Urothelium cell line (cell line): ENCODE measurements at regions not wholly inside any gene's neighbourhood (a gene's known extent, or its start where the extent isn't known, plus 50 kb on each side); places are given as distances from the start of the nearest gene placed in this dataset.
A peak's percentile ranks its signal among the peaks of the same experiment; 100 is the strongest.

Experiments used
- DNase-seq: peaks from one replicate; pipeline ENCODE4 v3.0.0; 2011; ENCODE audit warnings: low spot score, mixed read lengths
- FAIRE-seq: peaks from 2 replicates; lab custom pipeline; 2011; peaks lifted over from hg19 to GRCh38; lab: Jason Lieb, UNC

GRCh38 chr21:28828021-28828420, 164.7 kb downstream of the LTN1 start:
- FAIRE-seq: no peak
- DNase-seq: no peak

DNA sequence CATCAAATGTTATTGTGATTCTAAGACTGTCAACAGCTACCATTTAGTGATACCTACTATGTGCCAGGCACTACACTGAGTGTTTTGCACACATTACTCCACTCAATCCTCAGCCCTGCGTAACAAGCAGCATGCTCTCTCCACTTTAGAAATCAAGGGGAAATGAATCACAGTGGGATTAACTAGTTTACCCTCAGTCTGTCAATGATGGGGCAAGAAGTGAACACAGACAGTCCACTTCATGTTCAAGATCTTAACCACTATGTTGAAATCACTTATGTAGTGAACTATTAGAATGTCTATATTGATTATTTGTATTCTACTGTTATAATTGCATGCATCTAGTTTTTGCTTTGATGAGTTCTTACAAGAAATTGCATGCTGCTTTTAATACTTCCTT, 165.3 kb downstream of the LTN1 start:
- DNase-seq (no peak), FAIRE-seq (peak; percentile 27)

- DNase-seq (no peak), FAIRE-seq (no peak)
Observed at GRCh38 chr21:28826569-28826968, 166.1 kb downstream of the LTN1 start.

GRCh38 chr21:28826021-28826420, 166.7 kb downstream of the LTN1 start:
- FAIRE-seq: no peak
- no peak for DNase-seq

GRCh38 chr21:28823429-28823828, 169.2 kb downstream of the LTN1 start:
- no peak for FAIRE-seq
- DNase-seq: no peak

DNA sequence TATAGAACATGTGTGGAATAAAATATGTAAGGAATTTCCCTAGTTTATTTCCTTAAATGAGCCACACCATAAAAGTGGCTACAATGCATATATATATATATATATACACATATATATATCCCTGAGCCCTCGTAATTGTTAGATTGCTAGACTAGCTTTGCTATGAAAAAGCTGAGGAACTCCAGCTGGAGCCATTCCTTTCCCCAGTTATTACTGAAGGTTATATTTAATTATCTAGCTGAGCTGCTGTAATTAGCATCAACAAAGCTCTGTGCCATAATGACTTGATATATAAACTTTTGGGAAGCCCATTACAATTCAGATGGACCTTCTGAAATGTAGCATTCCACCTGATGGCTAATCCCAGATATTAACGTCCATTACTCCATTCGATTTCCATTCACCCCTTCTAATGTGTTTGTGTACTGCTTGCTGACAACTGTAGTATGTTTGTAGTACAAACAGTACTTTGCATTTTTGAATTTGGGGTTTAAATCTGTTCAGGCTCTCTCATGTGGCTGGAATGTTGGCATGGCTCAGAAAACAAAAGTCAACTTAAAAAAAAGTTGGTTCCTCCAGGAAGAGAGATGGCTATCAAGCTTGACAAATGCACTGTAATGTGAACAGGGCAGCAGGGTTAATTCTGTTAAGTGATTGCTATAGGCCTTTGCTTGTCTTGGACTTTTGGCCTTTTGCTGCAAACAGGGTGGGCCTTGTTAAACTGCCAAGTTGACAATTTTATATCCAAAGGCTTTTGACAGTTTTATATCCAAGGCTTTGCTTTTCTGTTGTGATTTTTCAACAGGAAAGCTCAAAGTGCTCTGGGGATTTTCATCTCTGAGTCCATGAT, 170.0 kb downstream of the LTN1 start:
- FAIRE-seq (peak; percentile 9), DNase-seq (no peak)

- FAIRE-seq (no peak), DNase-seq (no peak)
Observed at GRCh38 chr21:28822123-28822399, 170.6 kb downstream of the LTN1 start.

GRCh38 chr21:28821276-28822122, 171.2 kb downstream of the LTN1 start:
- FAIRE-seq (no peak), DNase-seq (no peak)

DNA sequence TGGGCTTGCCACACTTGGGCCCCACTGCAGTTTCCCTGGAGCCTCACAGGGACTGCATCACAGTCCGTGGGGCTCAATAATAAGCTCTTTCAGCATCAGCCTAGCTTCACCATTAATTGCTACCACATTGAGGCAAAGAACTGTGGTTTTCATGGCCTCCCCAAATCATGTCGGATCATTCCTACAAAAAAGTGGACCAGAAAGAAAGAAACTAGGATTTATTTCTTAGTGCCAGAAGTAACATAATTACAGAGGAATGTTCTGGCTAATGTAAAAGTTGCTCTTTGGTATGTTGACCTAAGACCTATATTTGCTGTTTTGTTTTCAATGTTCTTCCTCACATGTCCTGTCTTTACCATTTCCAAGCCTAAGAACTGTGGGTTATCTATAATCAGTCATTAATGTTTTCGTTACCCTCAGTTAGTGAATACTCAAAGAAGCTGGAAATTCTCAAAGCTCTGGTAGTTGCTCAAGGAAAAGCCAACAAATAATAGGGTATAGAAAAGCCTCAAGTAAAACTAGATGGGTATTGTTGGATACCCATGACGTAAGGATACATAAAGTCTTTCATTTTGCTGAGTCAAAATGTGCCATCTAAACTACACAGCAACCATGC, 173.9 kb downstream of the LTN1 start:
- DNase-seq: no peak
- no peak for FAIRE-seq

GRCh38 chr21:28817871-28818270, 174.8 kb downstream of the LTN1 start:
- FAIRE-seq (peak; percentile 44), DNase-seq (no peak)

DNA sequence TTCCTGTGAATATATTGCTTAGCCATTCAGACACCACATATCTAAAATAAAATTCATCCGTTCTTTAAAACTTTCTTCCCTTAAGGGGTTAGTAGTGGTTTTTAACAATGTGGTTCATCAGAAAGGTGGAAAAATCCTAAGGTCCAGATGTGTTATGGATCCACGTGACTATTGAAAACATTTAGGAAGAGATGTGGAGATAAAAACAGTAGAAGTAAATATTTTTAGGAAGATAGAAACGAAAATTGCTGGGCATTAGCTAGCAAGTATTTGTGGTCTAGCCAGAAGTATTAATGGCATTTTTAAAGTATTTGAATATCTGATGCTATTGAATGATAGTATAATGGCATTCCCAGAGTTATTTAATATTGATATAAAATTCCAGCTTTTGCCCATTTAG, 180.8 kb downstream of the LTN1 start:
- DNase-seq (no peak), FAIRE-seq (no peak)

DNA sequence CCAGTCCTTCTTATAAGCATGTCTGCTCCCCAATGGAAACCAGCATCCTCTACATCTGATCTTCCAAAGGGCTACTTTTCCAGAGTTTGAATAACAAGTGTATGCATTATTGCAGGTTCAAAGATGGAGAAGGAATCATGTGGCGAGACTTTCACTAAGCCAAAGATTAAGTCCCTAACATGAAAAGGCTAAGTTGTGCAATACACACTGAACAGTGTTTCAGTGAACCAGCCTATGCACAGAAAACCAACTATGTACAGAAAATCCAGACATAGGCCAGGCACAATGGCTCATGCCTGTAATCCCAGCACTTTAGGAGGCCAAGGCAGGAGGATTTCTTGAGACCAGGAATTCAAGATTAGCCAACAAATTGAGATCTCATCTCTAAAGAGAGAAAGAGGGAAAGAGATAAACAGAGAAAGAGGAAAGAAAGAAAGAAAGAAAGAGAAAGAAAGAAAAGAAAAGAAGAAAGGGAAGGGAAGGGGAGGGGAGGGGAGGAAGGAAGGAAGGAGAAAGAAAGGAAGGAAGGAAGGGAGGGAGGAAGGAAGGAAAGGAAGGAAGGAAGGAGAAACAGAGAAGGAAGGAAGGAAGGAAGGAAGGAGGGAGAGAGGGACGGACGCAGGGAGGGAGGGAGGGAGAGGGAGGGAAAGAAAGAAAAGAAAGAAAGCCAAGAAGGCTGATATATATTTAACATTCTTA, 181.7 kb downstream of the LTN1 start:
- DNase-seq (no peak), FAIRE-seq (no peak)

DNA sequence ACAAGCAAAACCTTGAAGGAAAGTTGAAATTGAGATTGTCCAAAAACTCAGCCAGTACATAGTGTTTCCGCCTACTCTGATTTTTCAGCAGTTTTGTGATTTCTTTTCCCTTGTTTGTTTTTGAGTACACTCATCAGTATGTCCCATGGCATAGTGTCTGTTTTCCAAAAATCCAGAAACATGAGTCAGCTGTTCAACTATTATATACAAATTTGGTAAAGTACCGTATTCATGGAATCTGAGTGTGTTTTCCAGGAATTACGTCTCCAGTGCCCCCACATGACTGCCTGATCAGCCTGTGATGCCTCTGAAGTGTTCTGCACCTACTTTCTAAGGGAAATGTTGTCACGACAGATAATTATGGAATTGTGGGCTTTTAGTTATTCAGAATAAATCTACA, 186.8 kb downstream of the LTN1 start:
- FAIRE-seq: no peak

GRCh38 chr21:28804089-28804670, 188.5 kb downstream of the LTN1 start:
- no peak for FAIRE-seq
- no peak for DNase-seq

More for the DNA sequence above, 186.8 kb downstream of the LTN1 start:
- no peak for DNase-seq

DNA sequence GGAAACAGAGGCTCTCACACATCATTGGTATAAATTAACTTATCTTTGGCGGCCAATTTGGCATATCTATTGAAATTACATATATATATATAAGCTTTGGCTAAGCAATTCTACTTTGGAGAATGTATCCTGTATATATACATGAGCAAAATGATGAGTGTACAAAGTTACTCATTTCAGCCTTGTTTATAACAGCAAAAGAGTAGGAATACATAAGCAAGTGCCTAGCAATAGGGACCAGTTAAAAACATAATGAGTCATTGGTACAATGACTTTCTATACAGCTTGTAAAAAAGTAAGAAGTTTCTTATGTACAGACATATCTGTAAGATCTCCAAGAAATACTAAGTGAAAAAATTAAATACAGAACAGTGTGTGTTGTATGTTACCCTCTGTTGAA, 190.8 kb downstream of the LTN1 start:
- FAIRE-seq: no peak

DNA sequence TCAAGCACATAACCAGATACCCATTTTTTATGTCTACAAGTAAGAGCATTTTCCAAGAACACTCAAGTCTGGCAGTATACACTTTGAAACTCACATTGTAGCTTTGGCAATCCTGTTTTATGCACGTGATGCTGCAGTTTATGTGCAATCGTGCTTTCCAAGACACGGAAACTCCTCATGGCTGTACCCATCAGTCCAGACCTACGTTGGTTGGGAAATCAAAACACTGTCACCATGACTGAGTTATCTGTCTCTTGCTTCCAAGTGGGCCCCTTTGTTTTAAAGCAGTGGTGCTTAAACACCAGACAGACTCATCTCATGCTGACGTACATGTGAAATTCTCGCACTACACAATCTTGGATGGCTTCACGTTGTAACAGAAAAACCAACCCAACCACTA, 192.8 kb downstream of the LTN1 start:
- no peak for DNase-seq
- no peak for FAIRE-seq

More for the DNA sequence above, 190.8 kb downstream of the LTN1 start:
- DNase-seq: no peak

- no peak for DNase-seq
- FAIRE-seq: peak; percentile 68
Observed at GRCh38 chr21:28798798-28799197, 193.9 kb downstream of the LTN1 start.

DNA sequence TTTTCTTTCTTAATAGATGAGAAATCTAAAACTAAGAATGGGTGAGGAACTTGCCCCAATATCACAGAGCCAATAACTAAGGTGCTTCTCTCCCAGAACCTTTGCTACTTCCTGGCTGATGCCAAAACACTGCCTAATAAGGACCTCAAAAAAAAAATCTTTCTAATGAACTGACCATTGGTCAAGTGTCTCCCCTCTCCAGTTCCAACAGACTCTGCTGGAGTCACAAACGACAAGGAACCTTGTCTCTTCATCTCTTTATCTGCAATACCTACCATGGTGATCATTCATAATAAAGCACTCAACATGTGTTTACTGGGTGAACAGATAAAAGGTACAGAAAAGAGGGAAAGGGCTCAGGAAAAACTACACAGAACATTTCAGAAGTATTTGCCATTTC, 197.4 kb downstream of the LTN1 start:
- DNase-seq (no peak), FAIRE-seq (no peak)

DNA sequence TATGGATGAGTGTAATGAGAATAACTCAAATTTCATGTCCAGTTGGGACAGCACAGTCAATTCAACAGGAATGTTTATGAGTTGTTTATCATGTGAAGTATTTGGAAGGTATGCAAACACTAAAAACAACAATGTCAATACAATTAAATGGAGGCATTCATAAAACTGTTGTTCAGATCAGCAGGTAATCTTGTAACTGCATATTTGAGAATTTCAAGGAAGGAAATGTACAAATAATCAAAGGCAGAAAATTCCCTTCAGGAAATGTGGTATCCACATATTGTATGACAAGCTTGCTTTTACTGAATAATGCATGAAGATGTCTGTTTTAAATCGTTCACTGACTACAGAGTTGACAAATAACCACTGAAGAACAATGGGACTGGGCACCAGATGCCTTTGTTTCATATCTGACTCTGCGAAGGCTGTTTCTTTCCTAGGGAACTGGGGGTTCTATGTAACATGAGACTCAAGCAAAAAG, 198.3 kb downstream of the LTN1 start:
- peak; percentile 74 for FAIRE-seq
- no peak for DNase-seq

DNA sequence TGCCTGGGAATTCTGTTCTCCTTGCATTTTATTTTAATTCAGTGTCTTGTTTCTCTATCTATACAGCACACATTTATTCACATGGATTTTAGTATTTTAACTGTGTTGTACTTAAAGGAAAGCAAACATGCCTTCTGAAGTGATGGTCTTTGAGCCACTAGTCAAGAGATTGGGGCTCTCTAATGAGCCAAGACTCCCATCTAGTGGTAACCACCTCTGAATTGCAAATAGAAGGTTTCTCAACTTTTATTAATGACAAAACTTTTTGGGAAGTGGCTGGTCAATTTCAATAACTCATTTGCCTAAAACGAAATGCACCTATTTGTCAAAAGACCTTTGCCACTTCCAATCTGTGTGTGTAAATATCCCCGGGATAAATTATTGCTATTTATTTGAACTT, 199.6 kb downstream of the LTN1 start:
- no peak for FAIRE-seq
- DNase-seq: no peak
